HEK293 (cell line): ENCODE measurements at regions not wholly inside any gene's neighbourhood (a gene's known extent, or its start where the extent isn't known, plus 50 kb on each side); places are given as distances from the start of the nearest gene placed in this dataset.

ENCODE experiments used
- CTCF ChIA-PET: fragments of 350-600 bp; formaldehyde crosslinking; extraction: SDS; loops from one replicate; lab custom pipeline; 2021; ENCODE audit warnings: antibody characterized with exemption; lab: Yijun Ruan, JAX
- POLR2A ChIA-PET: fragments of 300-600 bp; formaldehyde crosslinking; extraction: SDS; loops from one replicate; lab custom pipeline; 2020; ENCODE audit warnings: antibody characterized with exemption, inconsistent platforms; lab: Yijun Ruan, JAX
- H3K27ac ChIP-seq: fragments of 200-500 bp; sonication (Bioruptor generic); 2 replicates; pipeline ENCODE4 v1.5.1; 2014; ENCODE audit warnings: low read depth, low read length, control low read depth, inconsistent platforms; ENCODE audit errors: extremely low read depth
- H3K36me3 ChIP-seq, 2 experiments: fragments of 200-500 bp in 1 of 2; sonication (Bioruptor generic) in 1 of 2; 1 replicate in 1 of 2; 2 replicates in 1 of 2; pipeline ENCODE4 v1.5.1; 2014 to 2017; ENCODE audit warnings: inconsistent platforms in 2 of 2, low read length in 2 of 2; ENCODE audit not compliant: control insufficient read depth in 2 of 2, insufficient read depth in 1 of 2
- H3K4me1 ChIP-seq: fragments of 200-500 bp; sonication (Bioruptor generic); 2 replicates; pipeline ENCODE4 v1.5.1; 2014; ENCODE audit warnings: mild to moderate bottlenecking, low read length, inconsistent platforms; ENCODE audit not compliant: control insufficient read depth, insufficient read depth
- H3K4me3 ChIP-seq: 2 replicates; pipeline ENCODE4 v1.5.1; 2011; ENCODE audit warnings: low read depth, mild to moderate bottlenecking, control low read depth, low read length, moderate library complexity
- H3K9me3 ChIP-seq: fragments of 200-500 bp; sonication (Bioruptor generic); 2 replicates; pipeline ENCODE4 v1.5.1; 2014; ENCODE audit warnings: low read depth, low read length, inconsistent platforms; ENCODE audit not compliant: control insufficient read depth, insufficient read depth
- ATF2 ChIP-seq: fragments of 450-650 bp; formaldehyde crosslinking; IDR thresholded peaks from 2 replicates; pipeline ENCODE4 v1.5.1; 2016; ENCODE audit warnings: missing biosample characterization, missing genetic modification characterization, low read depth
- GLIS1 ChIP-seq: fragments of 450-650 bp; formaldehyde crosslinking; IDR thresholded peaks from 2 replicates; pipeline ENCODE4 v1.5.1; 2016; ENCODE audit warnings: missing biosample characterization, missing genetic modification characterization
- OSR2 ChIP-seq: fragments of 450-650 bp; formaldehyde crosslinking; IDR thresholded peaks from 2 replicates; pipeline ENCODE4 v1.5.1; 2016; ENCODE audit warnings: missing biosample characterization, missing genetic modification characterization
- OVOL3 ChIP-seq: fragments of 450-650 bp; formaldehyde crosslinking; IDR thresholded peaks from 2 replicates; pipeline ENCODE4 v1.5.1; 2016; ENCODE audit warnings: missing biosample characterization, missing genetic modification characterization
- PBX3 ChIP-seq: sonication (generic); formaldehyde crosslinking; IDR thresholded peaks from 2 replicates; pipeline ENCODE4 v1.8.1; 2022; ENCODE audit warnings: mild to moderate bottlenecking, moderate library complexity, missing genetic modification reagents
- ZBTB10 ChIP-seq: fragments of 450-650 bp; formaldehyde crosslinking; IDR thresholded peaks from 2 replicates; pipeline ENCODE4 v1.5.1; 2016; ENCODE audit warnings: missing biosample characterization, missing genetic modification characterization
- ZEB2 ChIP-seq: fragments of 450-650 bp; formaldehyde crosslinking; IDR thresholded peaks from 2 replicates; pipeline ENCODE4 v1.5.1; 2016; ENCODE audit warnings: missing biosample characterization, missing genetic modification characterization
- ZNF112 ChIP-seq: fragments of 450-650 bp; formaldehyde crosslinking; IDR thresholded peaks from 2 replicates; pipeline ENCODE4 v1.5.0; 2017; ENCODE audit warnings: missing biosample characterization, missing genetic modification characterization
- ZNF148 ChIP-seq: fragments of 450-650 bp; formaldehyde crosslinking; IDR thresholded peaks from 2 replicates; pipeline ENCODE4 v1.5.0; 2017; ENCODE audit warnings: missing biosample characterization, missing genetic modification characterization, borderline replicate concordance
- ZNF223 ChIP-seq: fragments of 450-650 bp; formaldehyde crosslinking; IDR thresholded peaks from 2 replicates; pipeline ENCODE4 v1.5.1; 2016; ENCODE audit warnings: missing biosample characterization, missing genetic modification characterization
- ZNF274 ChIP-seq, 2 experiments: fragments of 200-500 bp in 1 of 2; fragments of 450-650 bp in 1 of 2; sonication (Bioruptor generic) in 1 of 2; formaldehyde crosslinking in 1 of 2; IDR thresholded peaks; 2 replicates each; pipeline versions ENCODE4 v1.5.1 to v1.6.1; 2014 to 2016; ENCODE audit warnings: borderline replicate concordance in 1 of 2, inconsistent platforms in 1 of 2, low read length in 1 of 2, missing biosample characterization in 1 of 2, missing genetic modification characterization in 1 of 2
- ZNF280C ChIP-seq: fragments of 450-650 bp; formaldehyde crosslinking; IDR thresholded peaks from 2 replicates; pipeline ENCODE4 v1.5.1; 2016; ENCODE audit warnings: missing biosample characterization, missing genetic modification characterization
- ZNF311 ChIP-seq: fragments of 450-650 bp; formaldehyde crosslinking; IDR thresholded peaks from 2 replicates; pipeline ENCODE4 v1.5.1; 2017; ENCODE audit warnings: missing biosample characterization, missing genetic modification characterization, borderline replicate concordance
- ZNF391 ChIP-seq: fragments of 450-650 bp; formaldehyde crosslinking; IDR thresholded peaks from 2 replicates; pipeline ENCODE4 v1.5.1; 2016; ENCODE audit warnings: low read depth, missing biosample characterization, missing genetic modification characterization, borderline replicate concordance
- ZNF416 ChIP-seq: fragments of 450-650 bp; formaldehyde crosslinking; IDR thresholded peaks from 2 replicates; pipeline ENCODE4 v1.5.1; 2016; ENCODE audit warnings: missing biosample characterization, missing genetic modification characterization
- ZNF449 ChIP-seq: fragments of 450-650 bp; formaldehyde crosslinking; IDR thresholded peaks from 2 replicates; pipeline ENCODE4 v1.5.1; 2017; ENCODE audit warnings: missing biosample characterization, mild to moderate bottlenecking, missing genetic modification characterization, moderate library complexity
- ZNF580 ChIP-seq: fragments of 450-650 bp; formaldehyde crosslinking; IDR thresholded peaks from 2 replicates; pipeline ENCODE4 v1.5.1; 2016; ENCODE audit warnings: missing biosample characterization, missing genetic modification characterization
- ZNF707 ChIP-seq: fragments of 450-650 bp; formaldehyde crosslinking; IDR thresholded peaks from 2 replicates; pipeline ENCODE4 v1.5.1; 2016; ENCODE audit warnings: missing biosample characterization, missing genetic modification characterization

- Histone ChIP-seq H3K27ac (no peak overlapping the region), H3K9me3 (no peaks in the 10 kb centered on the region), H3K4me1 (peaks cover 3% of the 10 kb centered on the region; the same call in 1 of the 2 replicates), H3K4me3 (no peak overlapping the region), H3K36me3 (no peaks in the 10 kb centered on the region)
- CTCF ChIA-PET: interaction anchor here (0.7 kb wide), 1 partner anchor 1112 kb away, joined by 4 read pairs; no protein-coding TSS in a partner anchor
- POLR2A ChIA-PET: no interaction called here
- TF ChIP-seq ZNF112 (tag by site-specific recombination) (no peak), ZNF148 (tag by site-specific recombination) (no peak), ZNF311 (tag by site-specific recombination) (no peak), ZNF707 (no peak), ZNF280C (tag by site-specific recombination) (no peak)
Observed at GRCh38 chr13:112137144-112137543, 70.2 kb downstream of the SOX1 start.

GRCh38 chr13:112140366-112140765, 73.4 kb downstream of the SOX1 start:
- CTCF ChIA-PET: no interaction called here
- Histone ChIP-seq H3K36me3 (no peaks in the 10 kb centered on the region), H3K4me1 (peaks cover 3% of the 10 kb centered on the region; the same call in 1 of the 2 replicates), H3K4me3 (no peak overlapping the region), H3K27ac (no peak overlapping the region), H3K9me3 (no peaks in the 10 kb centered on the region)
- POLR2A ChIA-PET: no interaction called here
- TF ChIP-seq ZNF580 (tag by site-specific recombination): no peak
- TF ChIP-seq OSR2: 0 out of 2 replicates have a peak, but pooled peaks have one; percentile 13
- no peak for TF ChIP-seq ZEB2
- TF ChIP-seq ZNF416 (tag by site-specific recombination): no peak
- no peak for TF ChIP-seq ZBTB10 (tag by site-specific recombination)
- no peak for TF ChIP-seq OVOL3 (tag by site-specific recombination)
- no peak for TF ChIP-seq ZNF274 (IDR thresholded peaks at IDR 0.05; ENCODE audit: low read length)
- TF ChIP-seq ZNF274 (tag by site-specific recombination; IDR thresholded peaks at IDR 0.05; ENCODE audit: borderline replicate concordance): no peak
- peak; percentile 51; the same call in 1 of the 2 replicates for TF ChIP-seq GLIS1 (tag by site-specific recombination)
- no peak for TF ChIP-seq ZNF391 (tag by site-specific recombination)
- TF ChIP-seq ZNF449 (tag by site-specific recombination): no peak
- TF ChIP-seq ZNF223 (tag by site-specific recombination): no peak
- no peak for TF ChIP-seq ATF2 (tag by site-specific recombination)
- TF ChIP-seq PBX3 (CRISPR knock-in tag): no peak
